ENCODE measurements at regions not wholly inside any gene's neighbourhood (a gene's known extent, or its start where the extent isn't known, plus 50 kb on each side); places are given as distances from the start of the nearest gene placed in this dataset.

GRCh38 chr9:107630156-107630555 is 140.6 kb upstream of the KLF4 start:
- peak; percentile 79 for DNase-seq (ENCODE audit: low read depth)
- H3K4me3 ChIP-seq (ENCODE audit: low read depth, low read length), result no peak overlapping the region
- TF ChIP-seq MAX (IDR thresholded peaks at IDR 0.05; ENCODE audit: low read depth, low read length), result no peak
- no peak for TF ChIP-seq MYC (IDR thresholded peaks at IDR 0.05; ENCODE audit: low read depth, low read length)
- TF ChIP-seq CTCF (IDR thresholded peaks at IDR 0.05; ENCODE audit: low read depth, low read length), result no peak
- no peak for TF ChIP-seq POLR2A (IDR thresholded peaks at IDR 0.05; ENCODE audit: extremely low read depth, insufficient read length)

GRCh38 chr9:107628444-107628843 is 138.9 kb upstream of the KLF4 start:
- DNase-seq (ENCODE audit: low read depth), result no peak
- no peak overlapping the region for H3K4me3 ChIP-seq (ENCODE audit: low read depth, low read length)
- TF ChIP-seq MAX (IDR thresholded peaks at IDR 0.05; ENCODE audit: low read depth, low read length) (no peak), MYC (IDR thresholded peaks at IDR 0.05; ENCODE audit: low read depth, low read length) (no peak), CTCF (IDR thresholded peaks at IDR 0.05; ENCODE audit: low read depth, low read length) (no peak), POLR2A (IDR thresholded peaks at IDR 0.05; ENCODE audit: extremely low read depth, insufficient read length) (no peak)

- H3K4me3 ChIP-seq (ENCODE audit: low read depth, low read length), result no peak overlapping the region
- no peak for DNase-seq (ENCODE audit: low read depth)
- no peak for TF ChIP-seq MAX (IDR thresholded peaks at IDR 0.05; ENCODE audit: low read depth, low read length)
- no peak for TF ChIP-seq MYC (IDR thresholded peaks at IDR 0.05; ENCODE audit: low read depth, low read length)
- TF ChIP-seq POLR2A (IDR thresholded peaks at IDR 0.05; ENCODE audit: extremely low read depth, insufficient read length), result no peak
- no peak for TF ChIP-seq CTCF (IDR thresholded peaks at IDR 0.05; ENCODE audit: low read depth, low read length)
Observed at GRCh38 chr9:107627781-107628180, 138.2 kb upstream of the KLF4 start.

GRCh38 chr9:107626118-107626517 is 136.5 kb upstream of the KLF4 start:
- H3K4me3 ChIP-seq (ENCODE audit: low read depth, low read length), result no peak overlapping the region
- TF ChIP-seq MYC (IDR thresholded peaks at IDR 0.05; ENCODE audit: low read depth, low read length) (no peak), POLR2A (IDR thresholded peaks at IDR 0.05; ENCODE audit: extremely low read depth, insufficient read length) (no peak), CTCF (IDR thresholded peaks at IDR 0.05; ENCODE audit: low read depth, low read length) (no peak), MAX (IDR thresholded peaks at IDR 0.05; ENCODE audit: low read depth, low read length) (no peak)

GRCh38 chr9:107625383-107625984 is 135.9 kb upstream of the KLF4 start:
- DNase-seq (ENCODE audit: low read depth), result no peak
- H3K4me3 ChIP-seq (ENCODE audit: low read depth, low read length), result no peak overlapping the region
- TF ChIP-seq MYC (IDR thresholded peaks at IDR 0.05; ENCODE audit: low read depth, low read length) (no peak), CTCF (IDR thresholded peaks at IDR 0.05; ENCODE audit: low read depth, low read length) (no peak), POLR2A (IDR thresholded peaks at IDR 0.05; ENCODE audit: extremely low read depth, insufficient read length) (no peak), MAX (IDR thresholded peaks at IDR 0.05; ENCODE audit: low read depth, low read length) (no peak)

More at GRCh38 chr9:107626118-107626517, 136.5 kb upstream of the KLF4 start:
- DNase-seq (ENCODE audit: low read depth), result no peak
